Activated naive CD4-positive, alpha-beta T cell treated with anti-CD3 and anti-CD28 coated beads for 36 hours (primary cell): ENCODE measurements at regions not wholly inside any gene's neighbourhood (a gene's known extent, or its start where the extent isn't known, plus 50 kb on each side); places are given as distances from the start of the nearest gene placed in this dataset.

Experiments used
- CTCF ChIA-PET: fragments of 350-600 bp; sonication (Branson Sonifier 250); formaldehyde crosslinking; loops from one replicate; lab custom pipeline; 2021; ENCODE audit warnings: antibody characterized with exemption; lab: Charles Lee
- DNase-seq: peaks from one replicate; pipeline ENCODE4 v3.0.0-alpha.2; 2020
- H3K27ac Mint-ChIP-seq: one replicate; pipeline ENCODE4 v1.8.0; 2021; ENCODE audit warnings: mild to moderate bottlenecking, mixed read lengths
- H3K27me3 Mint-ChIP-seq: one replicate; pipeline ENCODE4 v1.8.0; 2021; ENCODE audit warnings: low read depth, mixed read lengths
- H3K36me3 Mint-ChIP-seq: one replicate; pipeline ENCODE4 v1.8.0; 2021; ENCODE audit warnings: low read depth, mixed read lengths
- H3K4me1 Mint-ChIP-seq: one replicate; pipeline ENCODE4 v1.8.0; 2021; ENCODE audit warnings: low read depth, mixed read lengths
- H3K4me3 Mint-ChIP-seq: one replicate; pipeline ENCODE4 v1.8.0; 2021; ENCODE audit warnings: mild to moderate bottlenecking, moderate library complexity, mixed read lengths
- H3K9me3 Mint-ChIP-seq: one replicate; pipeline ENCODE4 v1.8.0; 2021; ENCODE audit warnings: mixed read lengths
- intact Hi-C: fragments of 100-400 bp; cut with micrococcal nuclease; formaldehyde crosslinking; loops from one replicate; pipeline ENCODE4 v1.15.1; 2023

- H3K27me3 Mint-ChIP-seq, result peaks cover 4% of the 10 kb centered on the region
- H3K4me1 Mint-ChIP-seq, result no peaks in the 10 kb centered on the region
- intact Hi-C loops, result no loop called here
- H3K9me3 Mint-ChIP-seq, result peaks cover 4% of the 10 kb centered on the region
- H3K27ac Mint-ChIP-seq, result no peak overlapping the region
- CTCF ChIA-PET, result no interaction called here
- DNase-seq, result no peak
- H3K36me3 Mint-ChIP-seq, result no peaks in the 10 kb centered on the region
- no peak overlapping the region for H3K4me3 Mint-ChIP-seq
Observed at GRCh38 chr15:61315471-61315870, 86.4 kb upstream of the RORA start.

GRCh38 chr15:61314427-61314826, 85.3 kb upstream of the RORA start:
- no peaks in the 10 kb centered on the region for H3K9me3 Mint-ChIP-seq
- CTCF ChIA-PET, result interaction anchor here (0.6 kb wide), 1 partner anchor 111 kb away, joined by 4 read pairs; no protein-coding TSS in a partner anchor
- H3K4me1 Mint-ChIP-seq, result no peaks in the 10 kb centered on the region
- H3K36me3 Mint-ChIP-seq, result no peaks in the 10 kb centered on the region
- intact Hi-C loops, result no loop called here
- DNase-seq, result no peak
- H3K4me3 Mint-ChIP-seq, result no peak overlapping the region
- H3K27ac Mint-ChIP-seq, result no peak overlapping the region
- peaks cover 3% of the 10 kb centered on the region for H3K27me3 Mint-ChIP-seq

GRCh38 chr15:61309617-61310016, 80.5 kb upstream of the RORA start:
- CTCF ChIA-PET, result no interaction called here

GRCh38 chr15:61309031-61309511, 80.0 kb upstream of the RORA start:
- no peaks in the 10 kb centered on the region for H3K36me3 Mint-ChIP-seq
- H3K4me3 Mint-ChIP-seq, result no peak overlapping the region
- DNase-seq, result no peak
- CTCF ChIA-PET, result no interaction called here
- intact Hi-C loops, result no loop called here
- peaks cover 3% of the 10 kb centered on the region for H3K27me3 Mint-ChIP-seq
- no peaks in the 10 kb centered on the region for H3K9me3 Mint-ChIP-seq
- H3K27ac Mint-ChIP-seq, result no peak overlapping the region
- no peaks in the 10 kb centered on the region for H3K4me1 Mint-ChIP-seq

More at GRCh38 chr15:61309617-61310016, 80.5 kb upstream of the RORA start:
- Mint-ChIP-seq H3K9me3 (no peaks in the 10 kb centered on the region), H3K4me3 (no peak overlapping the region), H3K27ac (no peak overlapping the region), H3K36me3 (no peaks in the 10 kb centered on the region), H3K4me1 (no peaks in the 10 kb centered on the region), H3K27me3 (peaks cover 3% of the 10 kb centered on the region)
- DNase-seq, result no peak
- intact Hi-C loops, result no loop called here

- no peaks in the 10 kb centered on the region for H3K4me1 Mint-ChIP-seq
- intact Hi-C loops, result no loop called here
- H3K9me3 Mint-ChIP-seq, result no peaks in the 10 kb centered on the region
- CTCF ChIA-PET, result no interaction called here
- H3K4me3 Mint-ChIP-seq, result no peak overlapping the region
- H3K36me3 Mint-ChIP-seq, result no peaks in the 10 kb centered on the region
- no peak overlapping the region for H3K27ac Mint-ChIP-seq
- H3K27me3 Mint-ChIP-seq, result peaks cover 3% of the 10 kb centered on the region
- no peak for DNase-seq
Observed at GRCh38 chr15:61308437-61308836, 79.3 kb upstream of the RORA start.

- no peak overlapping the region for H3K4me3 Mint-ChIP-seq
- intact Hi-C loops, result no loop called here
- peaks cover 3% of the 10 kb centered on the region for H3K27me3 Mint-ChIP-seq
- DNase-seq, result no peak
- H3K27ac Mint-ChIP-seq, result no peak overlapping the region
- H3K36me3 Mint-ChIP-seq, result no peaks in the 10 kb centered on the region
- H3K9me3 Mint-ChIP-seq, result no peaks in the 10 kb centered on the region
- CTCF ChIA-PET, result no interaction called here
- H3K4me1 Mint-ChIP-seq, result no peaks in the 10 kb centered on the region
Observed at GRCh38 chr15:61307474-61307873, 78.4 kb upstream of the RORA start.

GRCh38 chr15:61301701-61302100, 72.6 kb upstream of the RORA start:
- DNase-seq, result no peak
- CTCF ChIA-PET, result no interaction called here
- Mint-ChIP-seq H3K4me1 (no peaks in the 10 kb centered on the region), H3K4me3 (no peak overlapping the region), H3K27me3 (no peaks in the 10 kb centered on the region), H3K36me3 (no peaks in the 10 kb centered on the region), H3K27ac (no peak overlapping the region), H3K9me3 (no peaks in the 10 kb centered on the region)
- intact Hi-C loops, result no loop called here

- Mint-ChIP-seq H3K9me3 (no peaks in the 10 kb centered on the region), H3K4me1 (no peaks in the 10 kb centered on the region), H3K36me3 (no peaks in the 10 kb centered on the region), H3K27me3 (no peaks in the 10 kb centered on the region), H3K4me3 (no peak overlapping the region), H3K27ac (no peak overlapping the region)
- CTCF ChIA-PET, result no interaction called here
- no peak for DNase-seq
- intact Hi-C loops, result no loop called here
Observed at GRCh38 chr15:61299075-61299763, 70.1 kb upstream of the RORA start.

GRCh38 chr15:61295239-61295638, 66.1 kb upstream of the RORA start:
- Mint-ChIP-seq H3K4me3 (no peak overlapping the region), H3K27ac (no peak overlapping the region), H3K4me1 (no peaks in the 10 kb centered on the region), H3K27me3 (peaks cover 5% of the 10 kb centered on the region), H3K36me3 (no peaks in the 10 kb centered on the region), H3K9me3 (no peaks in the 10 kb centered on the region)
- intact Hi-C loops, result no loop called here
- no peak for DNase-seq
- CTCF ChIA-PET, result no interaction called here

- Mint-ChIP-seq H3K9me3 (no peaks in the 10 kb centered on the region), H3K4me1 (no peaks in the 10 kb centered on the region), H3K4me3 (no peak overlapping the region), H3K36me3 (no peaks in the 10 kb centered on the region), H3K27me3 (peaks cover 25% of the 10 kb centered on the region), H3K27ac (no peak overlapping the region)
- DNase-seq, result no peak
- intact Hi-C loops, result no loop called here
- CTCF ChIA-PET, result interaction anchor here (0.6 kb wide), 1 partner anchor 61 kb away, joined by 3 read pairs; no protein-coding TSS in a partner anchor
Observed at GRCh38 chr15:61282661-61283060, 53.6 kb upstream of the RORA start.

- DNase-seq, result no peak
- CTCF ChIA-PET, result no interaction called here
- Mint-ChIP-seq H3K36me3 (no peaks in the 10 kb centered on the region), H3K27ac (no peak overlapping the region), H3K4me3 (no peak overlapping the region), H3K4me1 (no peaks in the 10 kb centered on the region), H3K9me3 (no peaks in the 10 kb centered on the region), H3K27me3 (peaks cover 22% of the 10 kb centered on the region)
- intact Hi-C loops, result no loop called here
Observed at GRCh38 chr15:61281328-61281727, 52.2 kb upstream of the RORA start.
